Testis (tissue), 2 donors: ENCODE measurements at regions not wholly inside any gene's neighbourhood (a gene's known extent, or its start where the extent isn't known, plus 50 kb on each side); places are given as distances from the start of the nearest gene placed in this dataset.

Source experiments
- DNase-seq: peaks from one replicate; pipeline ENCODE4 v3.0.0-alpha.2; 2019
- H3K27ac ChIP-seq, 2 donors: fragments of 200-600 bp; sonication (generic); one replicate each; pipeline ENCODE4 v1.5.1; 2019
- H3K27me3 ChIP-seq: fragments of 200-600 bp; sonication (generic); one replicate; pipeline ENCODE4 v1.5.1; 2019
- H3K36me3 ChIP-seq: fragments of 200-600 bp; sonication (generic); one replicate; pipeline ENCODE4 v1.5.1; 2017; ENCODE audit warnings: low read depth; ENCODE audit errors: missing control alignments
- H3K4me1 ChIP-seq: fragments of 200-600 bp; sonication (generic); one replicate; pipeline ENCODE4 v1.5.1; 2019
- H3K4me3 ChIP-seq, 2 donors: fragments of 200-600 bp; sonication (generic); one replicate each; pipeline ENCODE4 v1.5.1; 2017 to 2019
- H3K9me3 ChIP-seq: fragments of 200-600 bp; sonication (generic); one replicate; pipeline ENCODE4 v1.5.1; 2017
- POLR2A ChIP-seq: fragments of 450-650 bp; IDR thresholded peaks from one replicate; pipeline ENCODE4 v1.6.1; 2017; ENCODE audit warnings: antibody characterized with exemption, mild to moderate bottlenecking, moderate library complexity
- WGBS, 2 donors: methylation state at CpG; one replicate each; pipeline ENCODE4 v1.1.5; 2018; 5-methylcytosine and 5-hydroxymethylcytosine counted together
- intact Hi-C: fragments of 100-400 bp; cut with DNase I; formaldehyde crosslinking; loops from one replicate; pipeline ENCODE4 v1.15.1; 2023; ENCODE audit warnings: low total_unique reads
- TF ChIP-seq, protein P1 (sequence below), 3 experiments: fragments of 450-650 bp in 2 of 3; fragments of 200-600 bp in 1 of 3; sonication (generic) in 1 of 3; IDR thresholded peaks; one replicate each; pipeline ENCODE4 v1.5.1; 2016 to 2019; ENCODE audit warnings: antibody characterized with exemption in 3 of 3, mild to moderate bottlenecking in 2 of 3, moderate library complexity in 1 of 3

DNA sequence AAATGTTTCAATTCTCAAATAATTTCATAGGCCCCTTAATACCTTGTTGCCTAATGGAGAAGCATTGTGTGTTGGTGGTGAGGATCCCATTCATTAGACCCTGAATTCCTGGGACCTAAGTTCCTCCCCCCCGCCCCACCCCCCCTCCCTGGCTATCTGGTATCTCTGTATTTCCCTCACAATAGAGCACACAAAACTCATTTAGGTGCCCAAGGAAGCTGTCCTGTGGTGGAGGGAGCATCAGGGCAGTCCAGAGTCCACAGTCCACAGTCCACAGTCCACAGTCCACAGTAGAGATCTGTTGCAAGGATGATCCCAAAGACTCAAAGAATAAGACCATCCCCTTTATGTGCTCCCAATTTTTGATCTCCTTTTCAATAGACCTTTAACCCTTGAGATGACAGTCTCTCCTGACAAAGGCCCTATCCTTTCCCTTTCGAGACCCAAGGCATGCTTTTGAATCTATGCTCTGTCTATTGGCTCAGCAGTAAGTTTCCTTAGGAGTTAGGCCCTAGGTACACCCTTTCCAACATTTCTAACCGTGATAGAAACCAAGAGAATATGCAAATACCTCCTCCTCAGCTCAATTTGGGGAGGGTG lies 123.9 kb downstream of the ZBTB18 start:
- Histone ChIP-seq H3K4me1 (no peaks in the 10 kb centered on the region), H3K27me3 (no peaks in the 10 kb centered on the region), H3K9me3 (no peaks in the 10 kb centered on the region), H3K27ac (no peak overlapping the region), H3K4me3 (no peak overlapping the region), H3K36me3 (no peaks in the 10 kb centered on the region)
- no peak for DNase-seq
- TF ChIP-seq, protein P1, sequence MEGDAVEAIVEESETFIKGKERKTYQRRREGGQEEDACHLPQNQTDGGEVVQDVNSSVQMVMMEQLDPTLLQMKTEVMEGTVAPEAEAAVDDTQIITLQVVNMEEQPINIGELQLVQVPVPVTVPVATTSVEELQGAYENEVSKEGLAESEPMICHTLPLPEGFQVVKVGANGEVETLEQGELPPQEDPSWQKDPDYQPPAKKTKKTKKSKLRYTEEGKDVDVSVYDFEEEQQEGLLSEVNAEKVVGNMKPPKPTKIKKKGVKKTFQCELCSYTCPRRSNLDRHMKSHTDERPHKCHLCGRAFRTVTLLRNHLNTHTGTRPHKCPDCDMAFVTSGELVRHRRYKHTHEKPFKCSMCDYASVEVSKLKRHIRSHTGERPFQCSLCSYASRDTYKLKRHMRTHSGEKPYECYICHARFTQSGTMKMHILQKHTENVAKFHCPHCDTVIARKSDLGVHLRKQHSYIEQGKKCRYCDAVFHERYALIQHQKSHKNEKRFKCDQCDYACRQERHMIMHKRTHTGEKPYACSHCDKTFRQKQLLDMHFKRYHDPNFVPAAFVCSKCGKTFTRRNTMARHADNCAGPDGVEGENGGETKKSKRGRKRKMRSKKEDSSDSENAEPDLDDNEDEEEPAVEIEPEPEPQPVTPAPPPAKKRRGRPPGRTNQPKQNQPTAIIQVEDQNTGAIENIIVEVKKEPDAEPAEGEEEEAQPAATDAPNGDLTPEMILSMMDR (IDR thresholded peaks at IDR 0.05): no peak
- no peak for TF ChIP-seq POLR2A
- intact Hi-C loops: no loop called here
- 78 to 83% methylated on average over 3 of the region's 3 CpGs for WGBS, 2 donors

DNA sequence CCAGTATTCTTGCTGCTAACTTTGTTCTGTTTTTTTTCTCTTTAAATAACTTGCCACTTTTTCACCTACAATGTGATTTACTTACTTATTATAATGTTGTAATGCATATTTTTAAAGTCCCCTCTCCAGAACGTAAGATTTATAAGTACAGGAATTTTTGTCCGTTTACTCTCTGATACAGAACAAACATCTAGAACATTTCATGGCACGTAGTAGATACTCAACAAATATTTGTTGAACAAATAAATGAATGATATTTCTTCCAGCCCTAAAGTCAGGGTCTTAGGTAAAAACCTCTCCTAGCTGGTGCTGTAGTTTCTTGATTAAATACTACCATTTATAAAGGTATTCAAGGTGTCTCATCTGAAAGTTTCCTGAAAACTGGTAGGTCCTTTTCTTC lies 125.1 kb downstream of the ZBTB18 start:
- Histone ChIP-seq H3K36me3 (no peaks in the 10 kb centered on the region), H3K27me3 (no peaks in the 10 kb centered on the region), H3K27ac (no peak overlapping the region), H3K9me3 (no peaks in the 10 kb centered on the region), H3K4me1 (no peaks in the 10 kb centered on the region), H3K4me3 (no peak overlapping the region)
- intact Hi-C loops: no loop called here
- no peak for TF ChIP-seq POLR2A
- TF ChIP-seq, protein P1 (IDR thresholded peaks at IDR 0.05): no peak
- DNase-seq: no peak
- WGBS, 2 donors: 86 to 91% methylated on average over 3 of the region's 3 CpGs

DNA sequence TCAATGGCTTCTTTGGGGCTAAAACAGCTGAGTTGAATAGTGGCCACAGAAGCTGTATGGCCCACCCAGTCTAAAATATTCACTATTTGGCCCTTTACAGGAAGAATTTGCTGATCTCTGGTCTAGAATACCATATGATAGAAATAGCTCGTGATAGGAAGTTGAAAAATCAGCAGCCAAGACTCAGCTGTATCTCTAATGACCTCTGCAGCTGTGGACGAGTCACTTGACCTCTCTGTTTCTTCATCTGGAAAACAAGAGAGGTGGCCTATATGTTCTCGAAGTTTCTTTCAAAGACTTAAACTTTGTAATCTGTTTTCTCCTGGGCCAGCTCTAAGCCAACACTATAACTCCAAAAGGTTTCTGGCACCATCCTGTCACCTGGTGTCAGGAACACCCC lies 129.2 kb downstream of the ZBTB18 start:
- H3K36me3 ChIP-seq: no peaks in the 10 kb centered on the region
- TF ChIP-seq, protein P1 (IDR thresholded peaks at IDR 0.05): no peak
- TF ChIP-seq POLR2A: no peak
- H3K9me3 ChIP-seq: no peaks in the 10 kb centered on the region
- H3K27ac ChIP-seq: no peak overlapping the region
- no peaks in the 10 kb centered on the region for H3K4me1 ChIP-seq
- no peaks in the 10 kb centered on the region for H3K27me3 ChIP-seq
- 78 to 85% methylated on average over 3 of the region's 3 CpGs for WGBS, 2 donors
- intact Hi-C loops: no loop called here
- no peak overlapping the region for H3K4me3 ChIP-seq
- DNase-seq: no peak

DNA sequence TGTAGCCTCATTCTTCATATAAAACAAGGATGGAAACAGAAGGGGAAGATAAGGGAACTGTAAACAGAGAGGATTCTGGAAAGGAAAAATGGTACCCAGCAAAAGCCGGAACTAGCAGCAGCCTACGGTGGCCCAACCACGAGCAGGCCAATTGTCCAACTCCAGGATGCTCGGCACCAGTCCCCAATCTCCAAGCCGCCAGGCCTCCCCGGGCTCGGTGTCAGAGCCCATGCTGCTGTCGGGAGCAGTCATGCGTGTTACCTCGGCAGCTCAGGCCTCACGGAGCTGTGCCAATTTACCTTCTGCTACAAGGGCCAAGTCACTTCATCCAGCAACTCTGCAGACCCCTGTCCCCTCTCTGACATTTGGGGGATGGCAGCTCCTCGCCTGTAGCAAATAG lies 130.8 kb downstream of the ZBTB18 start:
- Histone ChIP-seq H3K27me3 (no peaks in the 10 kb centered on the region), H3K36me3 (no peaks in the 10 kb centered on the region), H3K4me1 (no peaks in the 10 kb centered on the region), H3K27ac (no peak overlapping the region), H3K9me3 (no peaks in the 10 kb centered on the region), H3K4me3 (no peak overlapping the region)
- intact Hi-C loops: no loop called here
- no peak for TF ChIP-seq POLR2A
- TF ChIP-seq, protein P1 (IDR thresholded peaks at IDR 0.05): no peak
- 90 to 91% methylated on average over 12 of the region's 12 CpGs for whole genome bisulfite sequencing, 2 donors
- DNase-seq: no peak

DNA sequence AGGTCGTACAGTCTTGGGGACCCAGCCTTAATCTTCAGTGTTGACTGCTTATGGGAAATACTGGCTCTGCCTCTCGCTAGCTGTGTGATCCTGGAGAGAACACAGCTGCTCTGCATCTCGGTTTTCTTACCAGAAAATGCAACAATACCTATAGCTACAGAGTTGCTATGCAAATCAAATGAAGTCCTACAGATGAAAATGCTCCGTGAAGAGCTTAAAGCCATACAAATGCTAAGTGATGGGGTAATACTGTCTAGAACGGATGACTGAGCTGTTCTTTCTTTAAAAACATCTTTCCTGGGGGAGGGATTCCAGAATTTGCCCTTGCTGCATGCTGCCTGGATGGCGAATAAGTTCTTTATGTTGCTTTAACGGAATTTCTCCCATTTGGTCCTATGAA lies 132.0 kb downstream of the ZBTB18 start:
- Histone ChIP-seq H3K27me3 (no peaks in the 10 kb centered on the region), H3K27ac (no peak overlapping the region), H3K36me3 (no peaks in the 10 kb centered on the region), H3K9me3 (no peaks in the 10 kb centered on the region), H3K4me1 (peaks cover 3% of the 10 kb centered on the region), H3K4me3 (no peak overlapping the region)
- WGBS, 2 donors: 86 to 89% methylated on average over 7 of the region's 7 CpGs
- intact Hi-C loops: no loop called here
- TF ChIP-seq, protein P1 (IDR thresholded peaks at IDR 0.05): no peak
- TF ChIP-seq POLR2A: no peak
- DNase-seq: no peak
